PC-3 (cell line): ENCODE measurements at regions not wholly inside any gene's neighbourhood (a gene's known extent, or its start where the extent isn't known, plus 50 kb on each side); places are given as distances from the start of the nearest gene placed in this dataset.

Experiments
- ATAC-seq: fragments of 200-7000 bp; cut with Tn5 transposase; 2 replicates; pipeline ENCODE4 v1.9.1; 2020; ENCODE audit warnings: mild to moderate bottlenecking, moderate library complexity
- BruUV-seq: library from RNA; stranded (reverse); fragments of 400-500 nt; replicated peaks from 2 replicates; lab custom pipeline; 2021; lab: Mats Ljungman, UMichigan
- CTCF ChIA-PET: fragments of 300-600 bp; sonication (Branson Sonifier 250); formaldehyde crosslinking; loops from one replicate; lab custom pipeline; 2022; ENCODE audit warnings: antibody characterized with exemption; lab: Charles Lee
- POLR2A ChIA-PET: fragments of 300-600 bp; sonication (Branson Sonifier 250); formaldehyde crosslinking; loops from one replicate; lab custom pipeline; 2022; ENCODE audit warnings: antibody characterized with exemption; ENCODE audit not compliant: unreplicated experiment; lab: Charles Lee
- DNase-seq: peaks from one replicate; pipeline ENCODE4 v3.0.0-alpha.2; 2015
- H2AFZ ChIP-seq: fragments of 300-600 bp; sonication (generic); 2 replicates; pipeline ENCODE4 v1.6.0; 2016; ENCODE audit warnings: antibody characterized with exemption, low read length
- H3F3A ChIP-seq: fragments of 300-600 bp; sonication (generic); one replicate; pipeline ENCODE4 v1.6.0; 2017; ENCODE audit warnings: antibody characterized with exemption, low read length, control low read depth, mild to moderate bottlenecking; ENCODE audit not compliant: unreplicated experiment
- H3K27ac ChIP-seq: fragments of 300-600 bp; sonication (generic); 2 replicates; pipeline ENCODE4 v1.5.1; 2016; ENCODE audit warnings: mild to moderate bottlenecking, low read length
- H3K27me3 ChIP-seq: fragments of 300-600 bp; sonication (generic); 2 replicates; pipeline ENCODE4 v1.6.1; 2016; ENCODE audit warnings: low read length, mixed read lengths
- H3K36me3 ChIP-seq: fragments of 300-600 bp; sonication (generic); 2 replicates; pipeline ENCODE4 v1.6.1; 2016; ENCODE audit warnings: low read depth, mixed run types, low read length, mixed read lengths
- H3K4me1 ChIP-seq: fragments of 300-600 bp; sonication (generic); 2 replicates; pipeline ENCODE4 v1.5.1; 2016; ENCODE audit warnings: low read length; ENCODE audit not compliant: insufficient read depth
- H3K4me2 ChIP-seq: fragments of 300-600 bp; sonication (generic); 2 replicates; pipeline ENCODE4 v1.6.0; 2016; ENCODE audit warnings: low read length
- H3K4me3 ChIP-seq: fragments of 300-600 bp; sonication (generic); 2 replicates; pipeline ENCODE4 v1.5.1; 2016; ENCODE audit warnings: mild to moderate bottlenecking, low read length, mixed read lengths
- H3K79me2 ChIP-seq: fragments of 300-600 bp; sonication (generic); 2 replicates; pipeline ENCODE4 v1.6.1; 2017; ENCODE audit warnings: low read length, mixed read lengths
- H3K9ac ChIP-seq: fragments of 300-600 bp; sonication (generic); 2 replicates; pipeline ENCODE4 v1.6.0; 2016; ENCODE audit warnings: mild to moderate bottlenecking, low read length
- H3K9me2 ChIP-seq: fragments of 300-600 bp; sonication (generic); replicated peaks from 2 replicates; pipeline ENCODE4 v1.6.1; 2016; ENCODE audit warnings: mixed run types, low read length, mixed read lengths
- H3K9me3 ChIP-seq: fragments of 300-600 bp; sonication (generic); 2 replicates; pipeline ENCODE4 v1.6.1; 2016; ENCODE audit warnings: low read length, mixed read lengths
- H4K20me1 ChIP-seq: fragments of 300-600 bp; sonication (generic); 2 replicates; pipeline ENCODE4 v1.6.1; 2016; ENCODE audit warnings: low read length, mixed read lengths
- EZH2 ChIP-seq: fragments of 300-600 bp; sonication (generic); IDR thresholded peaks from one replicate; pipeline ENCODE4 v1.6.1; 2017; ENCODE audit warnings: antibody characterized with exemption, mild to moderate bottlenecking, low read length; ENCODE audit not compliant: unreplicated experiment
- EZH2phosphoT487 ChIP-seq: fragments of 300-600 bp; sonication (generic); IDR thresholded peaks from 2 replicates; pipeline ENCODE4 v1.6.1; 2018; ENCODE audit warnings: mild to moderate bottlenecking, antibody characterized with exemption, low read length, borderline replicate concordance
- intact Hi-C: fragments of 100-400 bp; cut with micrococcal nuclease; formaldehyde crosslinking; loops from 2 replicates; pipeline ENCODE4 v1.9.0; 2023
- TF ChIP-seq, protein P1 (sequence below): fragments of 300-600 bp; sonication (generic); conservative IDR thresholded peaks from 2 replicates; pipeline ENCODE4 v1.5.1; 2017; ENCODE audit warnings: antibody characterized with exemption, low read depth, mild to moderate bottlenecking, low read length

DNA sequence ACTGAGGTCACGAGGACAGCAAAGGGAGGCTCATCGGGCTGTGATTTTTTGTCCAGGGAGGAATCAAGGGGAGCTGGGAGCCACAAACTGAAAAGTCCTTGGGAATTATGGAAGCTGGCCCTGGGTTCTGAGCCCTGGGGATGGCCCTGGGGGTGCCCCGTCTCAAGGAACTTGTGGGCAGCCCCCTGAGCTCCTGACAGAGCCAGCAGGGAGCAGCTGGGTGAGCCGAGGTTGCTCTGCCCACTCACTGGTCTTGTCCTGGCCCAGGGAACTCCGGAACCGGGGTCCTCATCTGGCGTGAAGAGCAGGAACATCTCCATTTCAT is 61.3 kb upstream of the HDAC4 start:
- no TSS peak for BruUV-seq

DNA sequence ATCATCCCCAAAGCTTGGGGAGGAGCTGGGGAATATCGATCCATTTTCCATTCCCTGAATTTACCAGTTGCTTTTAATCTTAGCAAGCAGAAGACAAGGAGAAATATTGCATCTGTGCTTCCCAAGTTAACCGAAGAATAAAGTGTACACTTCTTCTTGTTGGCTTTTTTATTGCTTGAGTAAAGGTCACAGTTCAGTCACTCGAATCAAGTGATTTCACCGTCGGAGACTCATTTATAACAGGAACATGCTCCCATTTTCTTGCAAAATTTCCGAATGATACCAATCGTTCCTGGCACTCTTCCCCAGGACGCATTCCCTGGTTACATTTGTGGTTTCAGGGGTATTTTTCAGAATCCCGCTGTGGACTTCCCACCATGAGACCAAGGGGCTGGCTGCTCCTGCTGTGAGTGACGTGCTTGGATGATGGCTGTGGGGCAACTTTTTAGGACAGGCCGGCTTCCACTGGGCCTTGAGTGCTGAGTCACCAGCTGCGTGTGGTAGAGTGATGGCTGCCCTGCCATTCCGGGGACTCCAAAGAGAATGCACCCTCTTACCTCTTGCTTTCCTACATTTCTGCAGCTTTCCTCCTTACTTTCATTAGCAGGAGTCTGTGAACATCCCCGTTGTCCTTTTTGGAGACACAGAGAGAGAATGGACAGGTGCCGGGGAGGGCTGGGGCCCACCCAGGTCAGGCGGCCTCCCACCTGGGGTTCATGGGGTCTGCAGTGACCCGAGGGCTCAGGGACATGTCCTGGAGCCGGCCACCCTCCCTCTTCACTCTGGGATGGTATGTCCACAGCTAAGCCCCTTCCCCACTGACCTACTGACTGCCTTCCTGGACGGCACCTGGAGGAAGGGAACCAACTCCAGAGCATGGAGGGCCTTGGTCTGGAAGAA is 60.7 kb upstream of the HDAC4 start:
- no TSS peak for BruUV-seq
- H3K36me3 ChIP-seq, result no peaks in the 10 kb centered on the region
- H3K4me1 ChIP-seq, result peaks cover 13% of the 10 kb centered on the region; the same call in 1 of the 2 replicates
- H3K9ac ChIP-seq, result no peak overlapping the region
- ChIA-PET CTCF (no interaction called here), POLR2A (no interaction called here)
- intact Hi-C loops, result no loop called here
- no peaks in the 10 kb centered on the region for H3K9me2 ChIP-seq
- no peaks in the 10 kb centered on the region for H3F3A ChIP-seq
- no peak overlapping the region for H3K4me2 ChIP-seq
- peaks cover 27% of the 10 kb centered on the region for H3K27me3 ChIP-seq
- no peaks in the 10 kb centered on the region for H3K9me3 ChIP-seq
- no peaks in the 10 kb centered on the region for H3K79me2 ChIP-seq
- no peak for DNase-seq
- no peaks in the 10 kb centered on the region for H4K20me1 ChIP-seq
- no peak for ATAC-seq
- H3K4me3 ChIP-seq, result no peak overlapping the region
- TF ChIP-seq, protein P1, sequence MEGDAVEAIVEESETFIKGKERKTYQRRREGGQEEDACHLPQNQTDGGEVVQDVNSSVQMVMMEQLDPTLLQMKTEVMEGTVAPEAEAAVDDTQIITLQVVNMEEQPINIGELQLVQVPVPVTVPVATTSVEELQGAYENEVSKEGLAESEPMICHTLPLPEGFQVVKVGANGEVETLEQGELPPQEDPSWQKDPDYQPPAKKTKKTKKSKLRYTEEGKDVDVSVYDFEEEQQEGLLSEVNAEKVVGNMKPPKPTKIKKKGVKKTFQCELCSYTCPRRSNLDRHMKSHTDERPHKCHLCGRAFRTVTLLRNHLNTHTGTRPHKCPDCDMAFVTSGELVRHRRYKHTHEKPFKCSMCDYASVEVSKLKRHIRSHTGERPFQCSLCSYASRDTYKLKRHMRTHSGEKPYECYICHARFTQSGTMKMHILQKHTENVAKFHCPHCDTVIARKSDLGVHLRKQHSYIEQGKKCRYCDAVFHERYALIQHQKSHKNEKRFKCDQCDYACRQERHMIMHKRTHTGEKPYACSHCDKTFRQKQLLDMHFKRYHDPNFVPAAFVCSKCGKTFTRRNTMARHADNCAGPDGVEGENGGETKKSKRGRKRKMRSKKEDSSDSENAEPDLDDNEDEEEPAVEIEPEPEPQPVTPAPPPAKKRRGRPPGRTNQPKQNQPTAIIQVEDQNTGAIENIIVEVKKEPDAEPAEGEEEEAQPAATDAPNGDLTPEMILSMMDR, result no peak
- TF ChIP-seq EZH2 (no peak), EZH2phosphoT487 (no peak)
- no peak overlapping the region for H3K27ac ChIP-seq
- H2AFZ ChIP-seq, result no peak overlapping the region

More for the DNA sequence above, 61.3 kb upstream of the HDAC4 start:
- intact Hi-C loops, result no loop called here
- no peak overlapping the region for H3K4me3 ChIP-seq
- DNase-seq (no peak), ATAC-seq (no peak)
- H3K79me2 ChIP-seq, result no peaks in the 10 kb centered on the region
- peaks cover 13% of the 10 kb centered on the region; the same call in 1 of the 2 replicates for H3K4me1 ChIP-seq
- ChIA-PET POLR2A (no interaction called here), CTCF (no interaction called here)
- H3K9me3 ChIP-seq, result no peaks in the 10 kb centered on the region
- H3K4me2 ChIP-seq, result no peak overlapping the region
- no peaks in the 10 kb centered on the region for H3K9me2 ChIP-seq
- no peaks in the 10 kb centered on the region for H4K20me1 ChIP-seq
- H2AFZ ChIP-seq, result no peak overlapping the region
- TF ChIP-seq EZH2, result no peak
- TF ChIP-seq, protein P1, result no peak
- TF ChIP-seq EZH2phosphoT487, result no peak
- no peaks in the 10 kb centered on the region for H3F3A ChIP-seq
- H3K36me3 ChIP-seq, result no peaks in the 10 kb centered on the region
- no peak overlapping the region for H3K9ac ChIP-seq
- peaks cover 20% of the 10 kb centered on the region for H3K27me3 ChIP-seq
- no peak overlapping the region for H3K27ac ChIP-seq

DNA sequence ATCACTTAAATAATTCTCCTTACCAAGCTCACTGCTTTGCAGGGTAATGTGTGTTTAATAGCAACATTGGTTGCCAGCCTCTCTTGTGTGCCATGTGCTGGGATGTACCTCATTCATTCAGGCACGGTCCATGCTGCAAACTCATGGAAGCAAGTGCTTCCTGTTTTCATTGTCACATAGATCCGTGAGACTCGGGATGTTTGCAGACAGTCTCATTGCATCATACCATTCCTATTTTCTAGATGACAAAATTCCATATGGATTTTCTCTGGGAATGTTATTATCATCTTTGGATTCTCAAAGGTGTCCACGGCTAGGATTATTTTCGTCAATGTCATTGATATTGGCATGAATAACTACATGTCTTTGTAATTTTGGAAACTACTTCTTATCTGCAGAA is 60.0 kb upstream of the HDAC4 start:
- Histone ChIP-seq H2AFZ (no peak overlapping the region), H4K20me1 (no peaks in the 10 kb centered on the region), H3K36me3 (no peaks in the 10 kb centered on the region), H3K4me2 (no peak overlapping the region), H3K79me2 (no peaks in the 10 kb centered on the region), H3K9me2 (no peaks in the 10 kb centered on the region), H3F3A (no peaks in the 10 kb centered on the region), H3K4me3 (no peak overlapping the region), H3K27me3 (peaks cover 34% of the 10 kb centered on the region), H3K27ac (no peak overlapping the region), H3K9me3 (no peaks in the 10 kb centered on the region), H3K9ac (no peak overlapping the region), H3K4me1 (peaks cover 12% of the 10 kb centered on the region; the same call in 1 of the 2 replicates)
- intact Hi-C loops, result no loop called here
- POLR2A ChIA-PET, result no interaction called here
- BruUV-seq, result no TSS peak
- TF ChIP-seq EZH2, result no peak
- no peak for TF ChIP-seq EZH2phosphoT487
- TF ChIP-seq, protein P1, result no peak
- ATAC-seq (no peak), DNase-seq (no peak)
- CTCF ChIA-PET, result no interaction called here
